ENCODE measurements at regions not wholly inside any gene's neighbourhood (a gene's known extent, or its start where the extent isn't known, plus 50 kb on each side); places are given as distances from the start of the nearest gene placed in this dataset.

GRCh38 chr3:124518350-124518749 is 211.9 kb upstream of the UMPS start:
- TF ChIP-seq CTCF (conservative IDR thresholded peaks at IDR 0.05), result no peak
- H3K27ac ChIP-seq, result no peak overlapping the region; the same call in 1 of the 2 replicates

- H3K27ac ChIP-seq, result no peak overlapping the region
- no peak for TF ChIP-seq CTCF (conservative IDR thresholded peaks at IDR 0.05)
Measured at GRCh38 chr3:124519591-124520194, 210.6 kb upstream of the UMPS start.

GRCh38 chr3:124520970-124521369 is 209.3 kb upstream of the UMPS start:
- no peak for TF ChIP-seq CTCF (conservative IDR thresholded peaks at IDR 0.05)
- peak overlapping the region; percentile 52; the same call in 1 of the 2 replicates for H3K27ac ChIP-seq

GRCh38 chr3:124522082-124522625 is 208.1 kb upstream of the UMPS start:
- TF ChIP-seq CTCF (conservative IDR thresholded peaks at IDR 0.05), result no peak
- peak overlapping the region; percentile 52; the same call in 1 of the 2 replicates for H3K27ac ChIP-seq

- H3K27ac ChIP-seq, result no peak overlapping the region
- no peak for TF ChIP-seq CTCF (conservative IDR thresholded peaks at IDR 0.05)
Measured at GRCh38 chr3:124526601-124527000, 203.7 kb upstream of the UMPS start.

- no peak overlapping the region for H3K27ac ChIP-seq
- TF ChIP-seq CTCF (conservative IDR thresholded peaks at IDR 0.05), result no peak
Measured at GRCh38 chr3:124529826-124530571, 200.3 kb upstream of the UMPS start.

GRCh38 chr3:124530916-124531315 is 199.3 kb upstream of the UMPS start:
- H3K27ac ChIP-seq, result no peak overlapping the region

More at GRCh38 chr3:124530916-124531315, 199.3 kb upstream of the UMPS start:
- TF ChIP-seq CTCF (conservative IDR thresholded peaks at IDR 0.05), result no peak
